ENCODE measurements at regions not wholly inside any gene's neighbourhood (a gene's known extent, or its start where the extent isn't known, plus 50 kb on each side); places are given as distances from the start of the nearest gene placed in this dataset.

DNA sequence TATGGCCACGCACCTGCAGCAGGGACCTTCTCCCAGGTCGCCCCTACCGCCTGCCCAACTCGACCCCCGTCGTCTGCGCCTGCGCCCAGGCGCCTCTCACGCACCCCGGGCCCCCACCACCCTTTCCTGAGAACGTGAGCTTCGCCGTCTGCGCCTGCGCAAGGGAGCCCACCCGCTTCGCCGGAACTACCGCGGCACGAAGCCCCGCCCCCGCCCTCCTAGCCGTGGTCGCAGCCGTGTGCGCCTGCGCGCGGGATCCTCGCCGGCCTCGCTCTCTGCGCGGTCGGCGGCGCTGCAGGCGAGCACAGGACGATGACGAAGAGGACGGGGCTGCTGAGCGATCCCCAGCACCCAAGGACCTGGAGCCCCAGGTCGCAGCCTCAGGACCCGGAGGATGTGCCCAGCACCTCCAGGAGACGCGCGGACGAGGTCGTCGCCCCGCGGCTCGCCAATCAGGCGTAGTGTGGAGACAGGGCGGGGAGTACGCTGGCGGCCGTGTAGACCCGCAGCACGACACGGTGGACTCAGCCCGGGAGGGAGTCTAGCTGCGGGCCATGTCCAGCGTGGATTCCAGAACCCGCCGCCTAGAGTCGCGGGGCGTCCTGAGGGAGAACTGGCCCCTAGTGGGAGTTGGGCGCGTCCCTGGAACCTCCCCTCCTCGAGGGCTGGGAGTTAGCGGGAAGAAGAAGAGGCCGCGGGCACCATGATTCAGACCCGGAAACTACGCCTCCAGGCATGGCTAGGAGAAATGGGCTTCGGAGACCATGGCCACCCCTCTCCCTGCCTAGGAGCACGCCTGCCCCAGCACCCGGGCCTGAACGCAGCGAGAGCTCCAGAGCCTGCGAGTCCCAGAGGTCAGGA is 1120.8 kb upstream of the TMEM132C start:
- no peak overlapping the region for H3K4ac ChIP-seq (ENCODE audit: low read length)
- H3K18ac ChIP-seq (ENCODE audit: low read length) = peak overlapping the region; percentile 22
- H3K27ac ChIP-seq (replicated peaks; ENCODE audit: low read length) = no peak overlapping the region
- no peak for DNase-seq (ENCODE audit: low spot score)
- H2BK120ac ChIP-seq (ENCODE audit: low read depth, low read length) = no peak overlapping the region
- H2AK5ac ChIP-seq (ENCODE audit: low read depth, low read length) = peak overlapping the region; percentile 86
- H3K27me3 ChIP-seq (ENCODE audit: control insufficient read depth in 3 of 3, insufficient read depth in 3 of 3, low read depth in 1 of 3, low read length in 3 of 3) = no peaks in the 10 kb centered on the region
- peaks cover 0 to 2% of the 10 kb centered on the region in 2 donors for H3K9me3 ChIP-seq (replicated peaks in 1 of 2; ENCODE audit: control insufficient read depth in 2 of 2, insufficient read depth in 1 of 2, low read depth in 1 of 2, low read length in 2 of 2)
- H2BK12ac ChIP-seq (ENCODE audit: low read length) = no peak overlapping the region
- H3K4me3 ChIP-seq (ENCODE audit: low read length in 2 of 2) = peak overlapping the region in 1 of 2 donors; percentile 25
- WGBS, 2 donors (ENCODE audit: extremely low coverage in 2 of 2, insufficient read length in 2 of 2, insufficient replicate concordance in 1 of 2) = no CpG with 5 or more reads among the region's 85 CpGs
- H4K91ac ChIP-seq (ENCODE audit: low read depth, low read length, poor library complexity) = peak overlapping the region; percentile 24
- H2BK15ac ChIP-seq (ENCODE audit: low read length) = peak overlapping the region; percentile 83
- no peaks in the 10 kb centered on the region for H3K36me3 ChIP-seq (replicated peaks in 1 of 2; ENCODE audit: control insufficient read depth in 2 of 2, insufficient read depth in 2 of 2, low read length in 2 of 2)
- H3K4me2 ChIP-seq (ENCODE audit: insufficient read depth, low read length, poor library complexity, severe bottlenecking) = no peak overlapping the region
- H3K79me1 ChIP-seq (ENCODE audit: low read depth, low read length) = no peaks in the 10 kb centered on the region
- no peak overlapping the region for H4K8ac ChIP-seq (ENCODE audit: low read depth, low read length)
- peaks cover 0 to 11% of the 10 kb centered on the region in 2 donors for H3K4me1 ChIP-seq (ENCODE audit: control insufficient read depth in 2 of 2, insufficient read depth in 1 of 2, low read depth in 1 of 2, low read length in 2 of 2)
- peak overlapping the region; percentile 49 for H3K23ac ChIP-seq (ENCODE audit: low read depth, low read length, poor library complexity)
- peak overlapping the region; percentile 17 for H3K9ac ChIP-seq (ENCODE audit: low read depth, low read length, poor library complexity)
- no peak overlapping the region for H2BK5ac ChIP-seq (ENCODE audit: low read length)
- H2AFZ ChIP-seq (ENCODE audit: low read length) = no peak overlapping the region
- H3K14ac ChIP-seq (ENCODE audit: low read length) = peak overlapping the region; percentile 77

- Histone ChIP-seq H2BK15ac (ENCODE audit: low read length) (no peak overlapping the region), H2AFZ (ENCODE audit: low read length) (no peak overlapping the region), H2AK5ac (ENCODE audit: low read depth, low read length) (no peak overlapping the region), H3K9me3 (replicated peaks in 1 of 2; ENCODE audit: control insufficient read depth in 2 of 2, insufficient read depth in 1 of 2, low read depth in 1 of 2, low read length in 2 of 2) (peaks cover 0 to 2% of the 10 kb centered on the region in 2 donors), H3K23ac (ENCODE audit: low read depth, low read length, poor library complexity) (no peak overlapping the region), H3K36me3 (replicated peaks in 1 of 2; ENCODE audit: control insufficient read depth in 2 of 2, insufficient read depth in 2 of 2, low read length in 2 of 2) (no peaks in the 10 kb centered on the region), H3K79me1 (ENCODE audit: low read depth, low read length) (no peaks in the 10 kb centered on the region), H2BK12ac (ENCODE audit: low read length) (no peak overlapping the region), H4K8ac (ENCODE audit: low read depth, low read length) (no peak overlapping the region), H3K27me3 (ENCODE audit: control insufficient read depth in 3 of 3, insufficient read depth in 3 of 3, low read depth in 1 of 3, low read length in 3 of 3) (no peaks in the 10 kb centered on the region), H3K4ac (ENCODE audit: low read length) (no peak overlapping the region), H3K9ac (ENCODE audit: low read depth, low read length, poor library complexity) (no peak overlapping the region), H3K14ac (ENCODE audit: low read length) (no peak overlapping the region), H3K4me2 (ENCODE audit: insufficient read depth, low read length, poor library complexity, severe bottlenecking) (no peak overlapping the region), H2BK120ac (ENCODE audit: low read depth, low read length) (no peak overlapping the region), H3K4me1 (ENCODE audit: control insufficient read depth in 2 of 2, insufficient read depth in 1 of 2, low read depth in 1 of 2, low read length in 2 of 2) (peaks cover 0 to 11% of the 10 kb centered on the region in 2 donors), H4K91ac (ENCODE audit: low read depth, low read length, poor library complexity) (no peak overlapping the region), H3K27ac (replicated peaks; ENCODE audit: low read length) (no peak overlapping the region), H3K18ac (ENCODE audit: low read length) (no peak overlapping the region), H3K4me3 (ENCODE audit: low read length in 2 of 2) (no peak overlapping the region), H2BK5ac (ENCODE audit: low read length) (no peak overlapping the region)
- WGBS, 2 donors (ENCODE audit: extremely low coverage in 2 of 2, insufficient read length in 2 of 2, insufficient replicate concordance in 1 of 2) = no CpG with 5 or more reads among the region's 4 CpGs
- no peak for DNase-seq (ENCODE audit: low spot score)
These were observed 1119.8 kb upstream of the TMEM132C start for GRCh38 chr12:127146991-127147718.

- Histone ChIP-seq H2BK5ac (ENCODE audit: low read length) (no peak overlapping the region), H3K4me2 (ENCODE audit: insufficient read depth, low read length, poor library complexity, severe bottlenecking) (no peak overlapping the region), H3K27me3 (ENCODE audit: control insufficient read depth in 3 of 3, insufficient read depth in 3 of 3, low read depth in 1 of 3, low read length in 3 of 3) (no peaks in the 10 kb centered on the region), H3K79me1 (ENCODE audit: low read depth, low read length) (no peaks in the 10 kb centered on the region), H3K4me1 (ENCODE audit: control insufficient read depth in 2 of 2, insufficient read depth in 1 of 2, low read depth in 1 of 2, low read length in 2 of 2) (peaks cover 0 to 7% of the 10 kb centered on the region in 2 donors), H3K4me3 (ENCODE audit: low read length in 2 of 2) (no peak overlapping the region), H3K23ac (ENCODE audit: low read depth, low read length, poor library complexity) (no peak overlapping the region), H3K4ac (ENCODE audit: low read length) (no peak overlapping the region), H3K9me3 (replicated peaks in 1 of 2; ENCODE audit: control insufficient read depth in 2 of 2, insufficient read depth in 1 of 2, low read depth in 1 of 2, low read length in 2 of 2) (peaks cover 0 to 2% of the 10 kb centered on the region in 2 donors), H2BK120ac (ENCODE audit: low read depth, low read length) (no peak overlapping the region), H3K14ac (ENCODE audit: low read length) (no peak overlapping the region), H2AK5ac (ENCODE audit: low read depth, low read length) (no peak overlapping the region), H3K9ac (ENCODE audit: low read depth, low read length, poor library complexity) (no peak overlapping the region), H3K27ac (replicated peaks; ENCODE audit: low read length) (no peak overlapping the region), H4K91ac (ENCODE audit: low read depth, low read length, poor library complexity) (no peak overlapping the region), H3K18ac (ENCODE audit: low read length) (no peak overlapping the region), H4K8ac (ENCODE audit: low read depth, low read length) (no peak overlapping the region), H2BK15ac (ENCODE audit: low read length) (no peak overlapping the region), H2AFZ (ENCODE audit: low read length) (no peak overlapping the region), H3K36me3 (replicated peaks in 1 of 2; ENCODE audit: control insufficient read depth in 2 of 2, insufficient read depth in 2 of 2, low read length in 2 of 2) (no peaks in the 10 kb centered on the region), H2BK12ac (ENCODE audit: low read length) (no peak overlapping the region)
- no peak for DNase-seq (ENCODE audit: low spot score)
- no CpG with 5 or more reads among the region's 4 CpGs for WGBS, 2 donors (ENCODE audit: extremely low coverage in 2 of 2, insufficient read length in 2 of 2, insufficient replicate concordance in 1 of 2)
These were observed 1119.2 kb upstream of the TMEM132C start for GRCh38 chr12:127147724-127148123.

DNA sequence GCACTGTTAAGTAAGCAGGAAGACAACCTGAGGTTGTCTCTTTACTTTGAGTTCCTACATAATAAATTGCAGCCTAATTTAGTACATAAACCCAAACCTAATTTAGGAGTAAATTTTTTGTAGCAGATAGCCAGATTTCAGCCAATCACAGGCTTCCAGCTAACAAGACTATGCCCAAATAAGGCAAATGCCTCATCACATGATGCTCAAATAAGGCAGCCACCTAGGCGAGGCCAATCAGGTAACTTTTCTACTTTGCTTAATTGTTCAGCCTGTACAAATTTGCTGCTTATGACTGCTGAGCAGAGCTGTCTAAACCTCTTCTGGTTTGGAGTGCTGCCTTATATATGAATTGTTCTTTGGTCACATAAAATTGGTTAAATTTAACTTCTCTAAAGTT is 1118.7 kb upstream of the TMEM132C start:
- Histone ChIP-seq H3K9me3 (replicated peaks in 1 of 2; ENCODE audit: control insufficient read depth in 2 of 2, insufficient read depth in 1 of 2, low read depth in 1 of 2, low read length in 2 of 2) (peaks cover 0 to 2% of the 10 kb centered on the region in 2 donors), H3K27me3 (ENCODE audit: control insufficient read depth in 3 of 3, insufficient read depth in 3 of 3, low read depth in 1 of 3, low read length in 3 of 3) (no peaks in the 10 kb centered on the region), H4K91ac (ENCODE audit: low read depth, low read length, poor library complexity) (no peak overlapping the region), H3K4ac (ENCODE audit: low read length) (no peak overlapping the region), H3K9ac (ENCODE audit: low read depth, low read length, poor library complexity) (no peak overlapping the region), H3K14ac (ENCODE audit: low read length) (no peak overlapping the region), H2BK15ac (ENCODE audit: low read length) (no peak overlapping the region), H3K79me1 (ENCODE audit: low read depth, low read length) (no peaks in the 10 kb centered on the region), H3K18ac (ENCODE audit: low read length) (no peak overlapping the region), H3K23ac (ENCODE audit: low read depth, low read length, poor library complexity) (no peak overlapping the region), H2BK5ac (ENCODE audit: low read length) (no peak overlapping the region), H3K36me3 (replicated peaks in 1 of 2; ENCODE audit: control insufficient read depth in 2 of 2, insufficient read depth in 2 of 2, low read length in 2 of 2) (no peaks in the 10 kb centered on the region), H3K4me1 (ENCODE audit: control insufficient read depth in 2 of 2, insufficient read depth in 1 of 2, low read depth in 1 of 2, low read length in 2 of 2) (peaks cover 0 to 1% of the 10 kb centered on the region in 2 donors), H2AK5ac (ENCODE audit: low read depth, low read length) (no peak overlapping the region), H3K4me3 (ENCODE audit: low read length in 2 of 2) (no peak overlapping the region), H2BK120ac (ENCODE audit: low read depth, low read length) (no peak overlapping the region), H2BK12ac (ENCODE audit: low read length) (no peak overlapping the region), H3K27ac (replicated peaks; ENCODE audit: low read length) (no peak overlapping the region), H4K8ac (ENCODE audit: low read depth, low read length) (no peak overlapping the region), H3K4me2 (ENCODE audit: insufficient read depth, low read length, poor library complexity, severe bottlenecking) (no peak overlapping the region), H2AFZ (ENCODE audit: low read length) (no peak overlapping the region)
- no CpG with 5 or more reads among the region's 1 CpG for WGBS, 2 donors (ENCODE audit: extremely low coverage in 2 of 2, insufficient read length in 2 of 2, insufficient replicate concordance in 1 of 2)
- no peak for DNase-seq (ENCODE audit: low spot score)
